AG09309 (cell line): ENCODE measurements at regions not wholly inside any gene's neighbourhood (a gene's known extent, or its start where the extent isn't known, plus 50 kb on each side); places are given as distances from the start of the nearest gene placed in this dataset.

Source experiments
- DNase-seq: peaks from one replicate; pipeline ENCODE4 v3.0.0-alpha.2; 2010; ENCODE audit warnings: low read depth
- H3K4me3 ChIP-seq: 2 replicates; pipeline ENCODE4 v1.5.1; 2011; ENCODE audit warnings: mild to moderate bottlenecking, low read depth, low read length, moderate library complexity; ENCODE audit not compliant: control insufficient read depth
- TF ChIP-seq, protein P1 (sequence below): IDR thresholded peaks from 2 replicates; pipeline ENCODE4 v1.5.1; 2011; ENCODE audit warnings: mild to moderate bottlenecking, low read depth, low read length, inconsistent platforms; ENCODE audit not compliant: insufficient read depth, control insufficient read depth; ENCODE audit errors: missing control alignments

DNA sequence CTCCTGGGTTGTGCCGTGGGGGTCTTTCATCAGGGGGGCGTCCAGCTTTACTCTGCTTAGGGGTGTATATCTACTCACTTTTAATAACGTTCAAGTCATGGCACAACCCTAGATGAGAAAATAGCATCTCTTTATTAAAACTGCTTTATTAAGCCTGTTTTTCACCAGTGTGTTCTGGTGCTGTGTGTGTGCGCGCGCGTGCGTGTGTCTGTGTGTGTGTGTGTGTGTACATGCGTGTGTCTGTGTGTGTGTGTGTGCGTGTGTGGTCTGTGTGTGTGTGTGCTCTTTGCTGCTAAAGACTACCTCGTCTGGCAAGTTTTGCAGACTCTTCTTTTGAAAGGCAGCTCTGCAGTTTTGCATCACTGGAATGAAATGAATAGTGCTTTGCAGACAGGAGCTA, 390.9 kb upstream of the MKI67 start:
- DNase-seq, result no peak
- TF ChIP-seq, protein P1, sequence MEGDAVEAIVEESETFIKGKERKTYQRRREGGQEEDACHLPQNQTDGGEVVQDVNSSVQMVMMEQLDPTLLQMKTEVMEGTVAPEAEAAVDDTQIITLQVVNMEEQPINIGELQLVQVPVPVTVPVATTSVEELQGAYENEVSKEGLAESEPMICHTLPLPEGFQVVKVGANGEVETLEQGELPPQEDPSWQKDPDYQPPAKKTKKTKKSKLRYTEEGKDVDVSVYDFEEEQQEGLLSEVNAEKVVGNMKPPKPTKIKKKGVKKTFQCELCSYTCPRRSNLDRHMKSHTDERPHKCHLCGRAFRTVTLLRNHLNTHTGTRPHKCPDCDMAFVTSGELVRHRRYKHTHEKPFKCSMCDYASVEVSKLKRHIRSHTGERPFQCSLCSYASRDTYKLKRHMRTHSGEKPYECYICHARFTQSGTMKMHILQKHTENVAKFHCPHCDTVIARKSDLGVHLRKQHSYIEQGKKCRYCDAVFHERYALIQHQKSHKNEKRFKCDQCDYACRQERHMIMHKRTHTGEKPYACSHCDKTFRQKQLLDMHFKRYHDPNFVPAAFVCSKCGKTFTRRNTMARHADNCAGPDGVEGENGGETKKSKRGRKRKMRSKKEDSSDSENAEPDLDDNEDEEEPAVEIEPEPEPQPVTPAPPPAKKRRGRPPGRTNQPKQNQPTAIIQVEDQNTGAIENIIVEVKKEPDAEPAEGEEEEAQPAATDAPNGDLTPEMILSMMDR, result no peak
- no peak overlapping the region for H3K4me3 ChIP-seq

DNA sequence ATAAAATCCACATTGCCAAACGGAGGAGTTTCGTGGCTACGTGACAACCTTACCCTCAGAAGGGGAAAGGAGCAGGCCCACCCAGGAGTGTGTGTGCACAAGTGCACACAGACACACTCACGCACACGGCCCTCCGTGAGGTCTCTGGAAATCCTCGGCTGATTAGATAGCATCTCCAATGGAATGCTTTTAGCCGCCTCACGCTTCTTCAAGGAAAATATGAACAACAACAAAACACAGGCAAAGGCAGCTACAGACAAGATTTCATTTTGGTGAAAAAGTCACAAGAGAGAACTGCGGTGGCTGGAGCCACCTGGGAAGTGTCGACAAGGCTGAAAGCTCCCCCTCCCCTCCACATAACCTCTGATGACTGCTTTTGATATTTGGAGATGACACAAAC, 391.8 kb upstream of the MKI67 start:
- TF ChIP-seq, protein P1, result no peak
- DNase-seq, result no peak
- no peak overlapping the region for H3K4me3 ChIP-seq

DNA sequence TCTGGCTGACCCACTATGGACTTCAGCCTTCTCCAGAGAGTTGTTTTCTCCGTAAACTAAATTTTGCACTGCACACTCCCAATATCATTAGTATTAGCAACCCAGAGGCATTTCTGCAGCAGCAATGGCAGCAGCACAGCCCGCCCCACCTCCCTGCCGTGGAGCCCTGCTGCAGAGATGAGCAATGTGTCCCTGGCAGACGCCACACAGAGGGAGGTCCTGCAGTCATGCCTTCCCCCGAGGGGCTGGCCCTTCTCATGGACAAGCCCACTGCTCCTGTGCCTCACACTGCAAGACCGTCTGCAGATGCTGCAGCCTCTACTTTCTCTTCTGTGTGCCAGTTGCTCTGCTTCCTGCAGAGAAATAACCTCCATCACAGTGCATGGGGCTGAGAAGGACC, 393.4 kb upstream of the MKI67 start:
- H3K4me3 ChIP-seq, result no peak overlapping the region
- TF ChIP-seq, protein P1, result no peak
- DNase-seq, result no peak

DNA sequence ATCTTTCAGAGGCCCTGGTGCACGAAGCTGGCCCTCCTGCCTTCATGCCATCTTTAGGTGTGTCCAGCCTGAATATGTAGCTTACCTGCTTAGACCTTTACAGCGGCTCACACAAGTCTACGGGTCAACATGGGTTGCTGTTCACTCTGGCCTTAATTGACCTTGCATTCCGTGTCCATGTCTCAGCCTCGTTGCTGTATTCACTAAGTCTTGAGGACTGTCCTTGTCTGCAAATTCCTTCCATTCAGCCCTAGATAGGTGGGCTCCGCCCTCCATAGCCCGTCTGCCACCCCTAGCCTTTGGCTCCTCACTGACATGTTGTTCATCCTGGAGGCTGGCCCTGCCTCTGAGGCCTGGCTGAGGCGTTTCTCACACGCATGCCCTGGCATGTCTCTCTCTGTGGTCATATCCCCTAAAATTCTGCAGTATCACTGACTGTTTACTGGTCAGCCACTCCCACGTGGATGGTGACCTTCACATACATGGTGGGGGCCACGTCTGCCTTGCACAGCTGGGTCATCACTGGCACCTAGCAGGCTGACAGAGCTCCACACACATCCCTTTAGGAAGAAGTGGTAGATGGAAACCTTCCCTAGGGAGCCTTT, 394.1 kb upstream of the MKI67 start:
- TF ChIP-seq, protein P1, result no peak
- no peak for DNase-seq
- no peak overlapping the region for H3K4me3 ChIP-seq

DNA sequence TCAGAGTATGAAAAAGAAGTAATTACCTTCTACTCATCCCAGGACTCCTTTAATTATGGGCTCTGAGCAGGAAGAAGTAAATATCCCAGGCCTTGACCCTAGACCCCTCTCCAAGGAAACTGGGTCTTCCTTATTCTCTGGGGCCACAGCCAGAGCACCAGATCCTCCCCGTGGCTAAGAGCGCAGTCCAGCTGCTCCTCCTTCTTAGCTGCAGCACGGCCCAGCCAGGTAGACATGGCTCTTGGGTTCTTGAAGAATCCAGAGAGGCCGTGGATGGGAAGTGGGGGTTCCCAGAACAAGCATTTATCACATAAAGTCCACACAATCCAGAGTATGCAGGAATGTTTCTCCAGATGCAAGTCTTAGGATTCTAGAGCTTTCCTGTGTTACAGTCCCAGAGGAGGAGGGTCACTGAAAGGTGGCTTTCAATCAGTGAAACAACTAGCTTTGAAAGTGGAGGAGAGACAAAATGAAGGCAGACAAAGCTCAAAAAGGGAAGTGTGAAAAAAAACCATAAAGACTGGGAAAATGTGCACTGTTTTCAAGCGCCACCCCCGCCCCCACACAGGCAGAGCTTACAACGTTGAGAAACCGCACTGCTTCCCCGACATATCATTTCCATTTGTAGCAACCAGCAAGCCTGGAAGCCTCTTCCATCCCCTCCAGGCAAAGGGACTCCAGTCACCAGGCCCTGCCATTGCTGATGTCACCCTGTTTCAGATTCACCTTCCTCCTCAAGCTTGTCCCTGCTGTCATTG, 396.5 kb upstream of the MKI67 start:
- DNase-seq, result no peak
- H3K4me3 ChIP-seq, result no peak overlapping the region
- TF ChIP-seq, protein P1, result no peak

DNA sequence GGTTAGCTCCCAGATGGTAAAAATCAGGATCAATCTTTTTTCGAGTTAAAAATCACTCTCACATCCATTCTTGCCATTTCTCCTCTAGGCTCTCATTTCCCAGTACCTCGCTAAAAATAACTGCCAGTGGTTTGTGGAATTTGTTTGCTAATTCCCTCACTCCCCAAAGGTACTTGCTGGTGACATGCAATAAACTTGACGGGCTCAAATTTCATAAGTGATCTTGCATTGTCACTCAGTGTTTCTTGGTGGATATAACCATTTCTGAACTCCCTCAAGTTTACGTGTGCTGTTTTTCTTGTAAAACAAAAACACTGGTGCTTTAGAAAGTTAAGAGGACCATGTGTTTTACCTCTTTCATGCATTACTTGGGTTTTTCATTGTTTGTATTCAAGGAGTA, 399.2 kb upstream of the MKI67 start:
- H3K4me3 ChIP-seq, result no peak overlapping the region
- DNase-seq, result no peak
- TF ChIP-seq, protein P1, result no peak

DNA sequence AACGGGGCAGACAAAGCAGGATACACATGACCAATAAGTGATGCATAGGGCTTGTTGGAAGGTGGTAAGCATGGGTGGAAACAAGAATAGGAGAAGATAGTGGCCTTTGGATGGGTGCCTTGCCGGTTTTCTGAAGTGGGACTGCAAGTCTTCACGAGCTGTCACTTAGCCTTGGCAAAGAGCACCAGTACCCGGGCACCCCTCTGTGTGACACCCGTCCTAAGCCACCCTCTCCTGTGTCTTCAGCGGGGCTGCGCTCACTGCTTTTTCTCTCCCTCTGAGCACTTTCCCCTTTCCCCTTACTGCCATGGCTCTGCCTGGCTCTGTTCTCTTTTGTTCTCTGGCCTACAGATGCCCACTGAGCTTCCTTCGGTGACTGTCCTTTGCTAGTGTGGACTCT, 399.7 kb upstream of the MKI67 start:
- no peak overlapping the region for H3K4me3 ChIP-seq
- TF ChIP-seq, protein P1, result no peak
- no peak for DNase-seq
